ENCODE measurements at regions not wholly inside any gene's neighbourhood (a gene's known extent, or its start where the extent isn't known, plus 50 kb on each side); places are given as distances from the start of the nearest gene placed in this dataset.

DNA sequence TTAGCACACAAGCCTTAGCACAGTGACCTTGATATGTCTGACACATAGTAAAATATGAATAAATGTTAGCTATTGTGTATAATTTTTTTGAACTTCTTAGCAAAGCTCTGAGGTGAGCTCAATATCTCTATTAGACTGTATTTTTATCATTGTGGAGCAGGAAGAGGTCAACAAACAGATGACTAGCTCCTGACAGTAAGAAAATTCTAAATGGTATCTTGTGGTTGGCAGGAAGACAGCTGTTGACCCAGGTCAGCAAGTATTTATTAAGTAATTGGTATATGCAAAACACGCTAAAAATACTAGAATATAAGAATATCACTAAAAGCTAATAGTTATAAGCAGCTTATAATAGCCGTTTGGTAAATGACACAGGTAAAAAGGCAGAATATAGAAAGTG, 77.5 kb upstream of the MARCKS start:
- TF ChIP-seq CTCF (IDR thresholded peaks at IDR 0.05; ENCODE audit: insufficient read depth, low read depth, low read length) (no peak), EZH2 (IDR thresholded peaks at IDR 0.05; ENCODE audit: insufficient read depth, low read length) (no peak)
